Esophagus squamous epithelium (tissue), 5 donors: ENCODE measurements at regions not wholly inside any gene's neighbourhood (a gene's known extent, or its start where the extent isn't known, plus 50 kb on each side); places are given as distances from the start of the nearest gene placed in this dataset.
"Not testable (repeated sequence)": the region's sequence is repeated elsewhere in the genome, so short reads cannot be mapped to it uniquely, and the experiment has no call there.

ENCODE experiments used
- DNase-seq: peaks from one replicate; lab custom pipeline; 2025; lab: John Stamatoyannopoulos, UW
- H3K27ac ChIP-seq, 4 donors: fragments of 200-600 bp; sonication (generic); one replicate each; pipeline ENCODE4 v1.5.1; 2016 to 2019; ENCODE audit warnings: mild to moderate bottlenecking in 1 of 4
- H3K27me3 ChIP-seq, 4 donors: fragments of 200-600 bp; sonication (generic); 1 replicate in 3 of 4; 2 replicates in 1 of 4; pipeline versions ENCODE4 v1.5.1 to v1.6.0; 2017 to 2021; ENCODE audit warnings: antibody characterized with exemption in 1 of 4
- H3K36me3 ChIP-seq, 3 donors: fragments of 200-600 bp; sonication (generic); one replicate each; pipeline ENCODE4 v1.5.1; 2016 to 2019
- H3K4me1 ChIP-seq, 3 donors: fragments of 200-600 bp; sonication (generic); one replicate each; pipeline ENCODE4 v1.5.1; 2017 to 2019
- H3K4me3 ChIP-seq, 4 donors: fragments of 200-600 bp; sonication (generic); 1 replicate in 3 of 4; 2 replicates in 1 of 4; pipeline ENCODE4 v1.5.1; 2016 to 2019; ENCODE audit warnings: mild to moderate bottlenecking in 2 of 4, moderate library complexity in 1 of 4
- H3K9me3 ChIP-seq, 3 donors: fragments of 200-600 bp; sonication (generic); one replicate each; pipeline ENCODE4 v1.5.1; 2016 to 2019
- CTCF ChIP-seq, 6 experiments: fragments of 450-650 bp in 4 of 6; fragments of 200-600 bp in 2 of 6; sonication (generic) in 2 of 6; IDR thresholded peaks; one replicate each; pipeline ENCODE4 v1.5.1; 2016 to 2019; ENCODE audit warnings: antibody characterized with exemption in 6 of 6, mild to moderate bottlenecking in 4 of 6, moderate library complexity in 4 of 6
- POLR2A ChIP-seq, 4 donors: fragments of 450-650 bp; IDR thresholded peaks; one replicate each; pipeline ENCODE4 v1.6.1; 2017; ENCODE audit warnings: antibody characterized with exemption in 4 of 4, mild to moderate bottlenecking in 4 of 4, moderate library complexity in 3 of 4
- WGBS, 2 donors: methylation state at CpG; one replicate each; pipeline ENCODE4 v1.1.5; 2018; 5-methylcytosine and 5-hydroxymethylcytosine counted together
- intact Hi-C: fragments of 100-400 bp; cut with DNase I; formaldehyde crosslinking; loops from one replicate; pipeline ENCODE4 v1.15.0; 2022
- donor health status: DM: yes; HTN: yes; CAD: no.

GRCh38 chr6:84868149-84868548 lies 103.8 kb upstream of the TBX18 start:
- no peaks in the 10 kb centered on the region for H3K4me1 ChIP-seq
- no peak overlapping the region for H3K4me3 ChIP-seq
- no peak for DNase-seq
- no peaks in the 10 kb centered on the region for H3K36me3 ChIP-seq
- TF ChIP-seq CTCF (IDR thresholded peaks at IDR 0.05) = no peak
- TF ChIP-seq POLR2A (IDR thresholded peaks at IDR 0.05) = no peak
- no peaks in the 10 kb centered on the region for H3K27me3 ChIP-seq
- no peaks in the 10 kb centered on the region for H3K9me3 ChIP-seq
- no peak overlapping the region for H3K27ac ChIP-seq
- intact Hi-C loops = no loop called here

DNA sequence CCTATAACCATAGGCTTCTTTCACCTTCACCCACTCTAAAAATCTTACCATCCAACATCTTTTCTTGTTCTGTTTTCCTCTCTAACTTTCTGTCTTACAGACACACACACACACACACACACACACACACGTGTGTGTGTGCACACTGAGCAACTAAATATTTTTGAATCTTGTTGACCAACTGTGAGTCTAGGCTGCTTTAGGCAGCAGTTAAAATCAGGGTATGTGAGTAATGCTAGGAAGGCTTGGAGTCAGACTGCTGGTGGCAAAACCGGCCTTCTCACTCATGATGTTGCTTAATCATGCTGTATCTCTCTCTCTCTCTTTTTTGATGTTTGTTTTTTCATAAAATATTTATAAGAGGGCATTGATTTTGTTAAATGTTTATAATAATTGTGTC lies 103.1 kb upstream of the TBX18 start:
- H3K27me3 ChIP-seq = no peaks in the 10 kb centered on the region
- no peak overlapping the region for H3K27ac ChIP-seq
- no peak for DNase-seq
- no peaks in the 10 kb centered on the region for H3K4me1 ChIP-seq
- H3K9me3 ChIP-seq = no peaks in the 10 kb centered on the region
- no peak overlapping the region for H3K4me3 ChIP-seq
- intact Hi-C loops = no loop called here
- TF ChIP-seq POLR2A (IDR thresholded peaks at IDR 0.05) = no peak
- no peak for TF ChIP-seq CTCF (IDR thresholded peaks at IDR 0.05)
- WGBS, 2 donors = 43 to 47% methylated on average over 2 of the region's 2 CpGs
- H3K36me3 ChIP-seq = no peaks in the 10 kb centered on the region

GRCh38 chr6:84866715-84867114 lies 102.3 kb upstream of the TBX18 start:
- H3K4me3 ChIP-seq = no peak overlapping the region
- intact Hi-C loops = no loop called here
- no peaks in the 10 kb centered on the region for H3K4me1 ChIP-seq
- 24 to 39% methylated on average over 1 of the region's 1 CpG for WGBS, 2 donors
- H3K27me3 ChIP-seq = no peaks in the 10 kb centered on the region
- H3K27ac ChIP-seq = no peak overlapping the region
- no peak for DNase-seq
- no peak for TF ChIP-seq POLR2A (IDR thresholded peaks at IDR 0.05)
- no peak for TF ChIP-seq CTCF (IDR thresholded peaks at IDR 0.05)
- H3K36me3 ChIP-seq = no peaks in the 10 kb centered on the region
- H3K9me3 ChIP-seq = no peaks in the 10 kb centered on the region

GRCh38 chr6:84865372-84865771 lies 101.0 kb upstream of the TBX18 start:
- H3K4me3 ChIP-seq, H3K4me1 ChIP-seq, H3K27me3 ChIP-seq, H3K9me3 ChIP-seq, H3K27ac ChIP-seq, DNase-seq, intact Hi-C loops, H3K36me3 ChIP-seq: not testable (repeated sequence)
- 86 to 88% methylated on average over 1 of the region's 1 CpG for WGBS, 2 donors

DNA sequence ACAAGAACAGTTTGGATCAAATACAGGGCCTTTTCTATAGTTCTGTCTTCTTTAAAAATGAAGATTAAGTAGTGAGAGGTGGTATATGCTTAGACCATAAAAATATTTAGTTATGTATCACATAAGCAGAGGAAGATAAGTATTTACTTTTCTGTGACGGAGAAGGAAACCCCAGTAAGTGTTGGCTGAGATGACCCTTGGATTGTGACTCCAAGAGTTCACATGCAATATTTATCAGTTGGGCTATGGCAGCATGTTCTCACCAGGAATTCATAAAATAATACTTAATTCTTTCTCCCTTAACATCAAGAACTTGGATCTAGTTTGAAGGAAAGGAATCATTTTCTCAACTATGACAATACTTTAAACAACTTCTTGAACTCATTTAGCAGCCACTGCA lies 98.4 kb upstream of the TBX18 start:
- H3K27ac ChIP-seq = no peak overlapping the region
- TF ChIP-seq POLR2A (IDR thresholded peaks at IDR 0.05) (no peak), CTCF (IDR thresholded peaks at IDR 0.05) (no peak)
- no peaks in the 10 kb centered on the region for H3K36me3 ChIP-seq
- no peaks in the 10 kb centered on the region for H3K27me3 ChIP-seq
- 50 to 59% methylated on average over 1 of the region's 1 CpG for WGBS, 2 donors
- H3K4me1 ChIP-seq = no peaks in the 10 kb centered on the region
- H3K4me3 ChIP-seq = no peak overlapping the region
- H3K9me3 ChIP-seq = no peaks in the 10 kb centered on the region
- no peak for DNase-seq
- intact Hi-C loops = no loop called here

DNA sequence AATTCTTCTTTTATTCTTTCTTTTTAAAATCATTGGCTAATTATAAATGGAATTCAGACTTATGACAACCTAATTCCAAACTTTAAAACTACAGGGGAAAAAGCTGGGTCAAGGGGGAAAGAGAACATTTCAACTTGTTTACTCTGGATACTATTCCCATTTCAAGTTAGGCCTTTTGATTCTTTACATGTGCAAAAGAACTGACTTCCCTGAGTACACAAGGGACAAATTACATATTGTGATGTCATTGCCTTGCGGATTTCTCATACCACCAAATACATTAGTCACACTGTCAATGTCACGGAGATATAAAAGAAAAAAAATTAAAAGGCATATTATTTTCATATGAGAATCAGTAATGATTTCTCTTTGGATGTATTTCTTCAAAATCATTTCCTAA lies 96.5 kb upstream of the TBX18 start:
- no peaks in the 10 kb centered on the region for H3K9me3 ChIP-seq
- no peak overlapping the region for H3K4me3 ChIP-seq
- no peaks in the 10 kb centered on the region for H3K36me3 ChIP-seq
- H3K27me3 ChIP-seq = no peaks in the 10 kb centered on the region
- no peak for DNase-seq
- intact Hi-C loops = no loop called here
- TF ChIP-seq CTCF (IDR thresholded peaks at IDR 0.05) = no peak
- TF ChIP-seq POLR2A (IDR thresholded peaks at IDR 0.05) = no peak
- H3K27ac ChIP-seq = no peak overlapping the region
- H3K4me1 ChIP-seq = no peaks in the 10 kb centered on the region
- 45 to 55% methylated on average over 2 of the region's 2 CpGs for whole genome bisulfite sequencing, 2 donors
